ENCODE measurements at regions not wholly inside any gene's neighbourhood (a gene's known extent, or its start where the extent isn't known, plus 50 kb on each side); places are given as distances from the start of the nearest gene placed in this dataset.

DNA sequence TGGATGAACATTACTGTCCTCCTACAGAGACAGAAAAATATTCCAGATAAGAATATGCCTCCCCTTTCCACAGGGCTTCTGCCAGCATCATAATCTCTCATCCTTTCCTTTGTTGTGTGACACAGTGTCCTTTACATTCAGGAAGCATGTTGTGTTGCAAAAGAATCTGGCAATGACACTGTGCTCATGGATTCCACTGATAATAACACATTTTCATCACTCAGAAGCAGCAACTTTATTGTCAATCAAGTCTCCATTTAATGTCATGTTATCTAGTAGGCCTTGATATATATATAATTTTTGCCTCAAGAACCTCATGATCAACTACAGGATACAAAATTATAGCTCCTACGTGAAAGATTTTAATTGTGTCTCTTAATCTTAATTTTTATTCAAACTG, 833.9 kb downstream of the FSTL5 start:
- no peak for DNase-seq (ENCODE audit: low read depth, low spot score)

DNA sequence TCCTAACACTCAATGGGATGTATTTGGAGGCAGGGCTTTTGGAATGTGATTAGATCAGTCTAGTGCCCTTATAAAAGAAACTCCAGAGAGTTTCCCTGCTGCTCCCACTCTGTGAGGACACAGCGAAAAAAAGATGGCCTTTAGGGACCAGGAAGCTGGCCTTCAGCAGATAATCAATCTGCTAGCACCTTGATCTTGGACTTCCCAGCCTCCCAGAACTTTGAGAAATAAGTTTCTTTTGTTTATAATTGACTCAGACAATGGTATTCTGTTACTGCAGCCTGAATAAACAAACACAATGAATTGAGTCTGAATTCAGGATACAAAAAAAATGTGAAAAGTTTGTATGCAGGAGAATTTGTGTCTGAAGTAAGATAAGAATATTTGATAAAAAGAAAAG, 842.1 kb downstream of the FSTL5 start:
- DNase-seq (ENCODE audit: low read depth, low spot score), result no peak

DNA sequence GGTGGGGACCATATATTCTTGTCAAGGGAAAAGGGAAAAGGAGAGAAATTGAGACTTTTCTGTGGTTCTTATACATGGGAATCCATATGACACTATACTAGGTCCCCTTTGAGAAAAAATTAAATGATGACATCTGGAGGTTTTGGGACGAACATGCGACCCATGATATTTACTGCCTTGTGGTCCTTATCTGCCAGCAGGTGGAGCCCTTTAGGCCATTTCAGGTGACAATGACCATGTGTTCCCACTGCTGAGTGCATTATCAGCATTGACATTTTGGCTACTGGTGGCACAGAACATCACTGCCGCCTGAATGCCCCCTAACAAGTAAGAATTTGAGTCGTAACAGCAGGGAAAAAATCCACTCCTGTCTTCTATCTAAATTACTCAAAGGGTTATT, 843.4 kb downstream of the FSTL5 start:
- DNase-seq (ENCODE audit: low read depth, low spot score), result peak; percentile 18

DNA sequence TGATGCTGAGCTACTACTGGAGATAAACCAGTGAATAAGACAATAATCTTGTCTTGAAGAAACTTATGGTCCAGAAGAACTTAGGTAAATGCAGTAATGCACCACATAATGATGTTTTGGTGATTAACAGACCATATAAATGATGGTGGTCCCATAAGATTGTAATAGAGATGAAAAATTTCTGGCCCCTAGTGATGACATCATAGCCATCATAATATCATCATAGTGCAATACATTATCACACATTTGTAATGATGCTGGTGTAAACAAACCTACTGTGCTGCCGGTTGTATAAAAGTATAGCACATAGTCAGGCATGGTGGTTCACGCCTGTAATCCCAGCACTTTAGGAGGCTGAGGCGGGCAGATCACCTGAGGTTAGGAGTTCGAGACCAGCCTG, 846.8 kb downstream of the FSTL5 start:
- DNase-seq (ENCODE audit: low read depth, low spot score), result no peak

DNA sequence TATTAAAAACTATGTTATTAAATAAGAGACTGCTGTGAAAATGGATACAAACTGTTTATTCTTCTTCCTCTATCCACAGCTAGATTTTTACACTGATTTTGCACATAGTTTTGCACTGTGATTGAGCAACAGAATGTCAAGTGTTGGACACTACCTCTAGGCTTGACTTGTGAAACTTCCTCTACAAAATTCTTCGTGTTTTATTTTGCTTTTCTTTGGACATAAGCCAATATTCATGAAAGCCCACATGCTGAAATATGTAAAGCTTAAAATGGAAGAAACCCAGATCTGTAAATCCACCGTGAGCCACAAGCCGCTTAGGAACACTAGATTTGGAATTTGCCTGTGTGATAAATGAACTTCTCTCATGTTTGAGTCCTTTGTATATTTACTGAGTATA, 849.4 kb downstream of the FSTL5 start:
- no peak for DNase-seq (ENCODE audit: low read depth, low spot score)

DNA sequence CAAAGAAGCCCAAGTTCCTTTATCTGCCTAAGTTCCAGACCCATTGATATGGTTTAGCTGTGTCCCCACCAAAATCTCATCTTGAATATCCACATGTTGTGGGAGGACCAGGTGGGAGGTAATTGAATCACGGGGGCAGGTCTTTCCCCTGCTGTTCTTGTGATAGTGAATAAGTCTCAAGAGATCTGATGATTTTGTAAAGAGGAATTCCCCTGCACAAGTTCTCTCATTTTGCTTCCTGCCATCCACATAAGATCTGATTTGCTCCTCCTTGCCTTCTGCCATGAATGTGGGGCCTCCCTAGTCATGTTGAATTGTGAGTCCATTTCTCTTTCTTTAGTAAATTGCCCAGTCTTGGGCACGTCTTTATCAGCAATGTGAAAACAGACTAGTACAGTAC, 860.2 kb downstream of the FSTL5 start:
- DNase-seq (ENCODE audit: low read depth, low spot score), result no peak

DNA sequence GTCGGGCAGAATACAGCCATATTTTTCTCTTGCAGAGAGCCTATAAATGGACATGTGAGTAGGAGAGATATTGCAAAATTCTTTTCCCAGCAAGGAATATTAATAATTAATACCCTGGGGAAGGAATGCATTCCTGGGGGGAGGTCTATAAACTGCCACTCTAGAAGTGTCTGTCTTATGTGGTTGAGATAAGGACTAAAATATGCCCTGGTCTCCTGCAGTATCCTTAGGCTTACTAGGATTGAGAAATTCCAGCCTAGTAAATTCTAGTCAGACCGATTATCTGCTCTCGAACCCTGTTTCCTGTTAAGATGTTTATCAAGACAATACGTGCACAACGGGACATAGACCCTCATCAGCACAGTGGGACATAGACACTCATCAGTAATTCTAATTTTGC, 872.6 kb downstream of the FSTL5 start:
- DNase-seq (ENCODE audit: low read depth, low spot score), result no peak

DNA sequence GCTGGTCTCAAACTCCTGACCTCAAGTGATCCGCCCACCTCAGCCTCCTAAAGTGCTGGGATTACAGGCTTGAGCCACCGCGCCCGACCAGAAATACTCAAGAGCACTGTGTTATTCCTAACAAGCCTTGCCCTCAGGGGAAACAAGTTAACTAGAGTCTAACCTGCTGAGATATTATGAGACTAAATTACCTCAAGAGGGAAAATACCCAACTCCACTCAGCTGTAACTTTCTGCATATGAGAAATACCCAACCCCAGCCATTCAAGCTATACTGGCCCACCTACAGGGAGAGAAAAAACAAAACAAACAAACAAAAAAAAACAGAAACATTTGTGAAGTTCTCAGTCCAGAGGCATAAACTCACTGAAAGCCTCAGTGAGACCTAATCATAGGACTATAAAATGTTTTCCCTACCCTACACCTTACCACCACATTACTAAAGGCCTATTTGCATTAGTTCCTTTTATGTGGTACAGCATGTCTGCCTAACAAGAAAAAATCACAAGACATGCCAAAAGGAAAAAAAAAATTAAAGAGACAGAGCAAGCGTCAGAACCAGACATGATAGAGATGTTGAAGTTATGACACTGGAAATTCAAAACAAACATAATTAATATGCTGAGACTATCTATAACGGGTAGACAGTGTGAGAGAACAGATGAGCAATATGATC, 876.0 kb downstream of the FSTL5 start:
- DNase-seq (ENCODE audit: low read depth, low spot score), result no peak

DNA sequence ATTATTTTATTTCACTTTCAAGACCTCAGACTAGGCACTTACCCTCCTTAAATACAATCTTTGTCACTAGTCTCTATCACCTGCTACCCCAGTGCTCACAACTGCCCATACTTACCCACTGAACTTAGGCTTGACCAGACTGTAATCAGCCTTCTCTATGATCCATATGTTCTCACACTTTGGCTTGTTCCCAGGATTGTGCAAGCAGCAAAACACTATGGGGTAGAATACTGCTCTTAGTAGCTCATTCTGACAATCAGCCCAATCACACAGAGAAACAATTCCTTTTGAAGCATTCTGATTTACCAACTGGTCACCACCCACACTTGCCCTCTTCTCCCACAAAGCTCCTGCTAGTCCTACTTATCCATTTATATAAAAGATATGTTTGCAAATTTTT, 878.3 kb downstream of the FSTL5 start:
- DNase-seq (ENCODE audit: low read depth, low spot score), result no peak

DNA sequence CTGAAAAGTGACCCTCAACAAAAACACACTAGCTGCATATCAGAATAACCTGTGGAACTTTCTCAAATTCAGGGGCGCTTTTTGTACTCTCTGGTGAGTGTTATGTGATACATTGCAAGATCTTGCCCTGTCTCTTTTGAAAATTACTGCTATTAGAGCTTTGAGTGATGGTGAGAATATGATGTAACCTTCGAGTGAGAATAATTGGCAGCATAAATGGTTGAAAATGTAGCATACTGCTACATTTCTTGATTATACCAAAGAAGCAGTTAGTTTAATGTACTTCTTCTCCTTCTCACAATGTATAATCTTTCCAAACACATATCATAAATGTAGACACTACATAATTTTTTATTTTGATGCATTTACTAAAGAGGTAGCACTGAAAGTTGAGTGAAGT, 882.9 kb downstream of the FSTL5 start:
- no peak for DNase-seq (ENCODE audit: low read depth, low spot score)

DNA sequence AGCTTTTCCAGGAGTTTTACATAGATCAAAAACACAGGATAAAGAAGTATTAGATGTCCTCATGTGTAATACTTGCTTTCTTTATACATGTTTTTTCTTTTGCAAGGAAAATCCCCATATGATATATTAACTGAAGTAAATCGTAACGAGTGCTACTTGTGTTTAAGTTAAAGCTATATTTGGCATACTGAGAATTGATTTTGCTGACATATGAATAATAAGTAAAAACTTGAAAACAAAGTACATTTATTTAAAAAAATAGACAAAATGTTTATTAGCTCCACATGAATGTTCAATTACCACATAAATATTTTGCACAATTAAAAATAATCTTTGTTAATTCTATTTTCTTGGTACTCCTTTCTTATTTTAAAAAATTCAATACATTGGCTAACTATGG, 884.7 kb downstream of the FSTL5 start:
- DNase-seq (ENCODE audit: low read depth, low spot score), result no peak

DNA sequence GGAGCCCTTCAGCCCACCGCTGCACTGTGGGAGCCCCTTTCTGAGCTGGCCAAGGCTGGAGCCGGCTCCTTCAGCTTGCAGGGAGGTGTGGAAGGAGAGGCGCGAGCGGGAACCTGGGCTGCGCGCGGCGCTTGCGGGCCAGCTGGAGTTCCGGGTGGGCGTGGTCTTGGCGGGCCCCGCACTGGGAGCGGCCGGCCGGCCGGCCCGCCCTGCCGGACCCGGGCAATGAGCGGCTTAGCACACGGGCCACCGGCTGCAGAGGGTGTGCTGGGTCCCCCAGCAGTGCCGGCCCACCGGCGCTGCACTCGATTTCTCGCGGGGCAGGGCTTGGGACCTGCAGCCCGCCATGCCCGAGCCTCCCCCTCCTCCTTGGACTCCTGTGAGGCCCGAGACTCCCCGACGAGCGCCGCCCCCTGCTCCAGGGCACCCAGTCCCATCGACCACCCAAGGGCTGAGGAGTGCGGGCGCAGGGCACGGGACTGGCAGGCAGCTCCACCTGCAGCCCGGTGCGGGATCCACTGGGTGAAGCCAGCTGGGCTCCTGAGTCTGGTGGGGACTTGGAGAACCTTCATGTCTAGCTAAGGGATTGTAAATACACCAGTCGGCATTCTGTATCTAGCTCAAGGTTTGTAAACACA, 886.5 kb downstream of the FSTL5 start:
- peak; percentile 52 for DNase-seq (ENCODE audit: low read depth, low spot score)

DNA sequence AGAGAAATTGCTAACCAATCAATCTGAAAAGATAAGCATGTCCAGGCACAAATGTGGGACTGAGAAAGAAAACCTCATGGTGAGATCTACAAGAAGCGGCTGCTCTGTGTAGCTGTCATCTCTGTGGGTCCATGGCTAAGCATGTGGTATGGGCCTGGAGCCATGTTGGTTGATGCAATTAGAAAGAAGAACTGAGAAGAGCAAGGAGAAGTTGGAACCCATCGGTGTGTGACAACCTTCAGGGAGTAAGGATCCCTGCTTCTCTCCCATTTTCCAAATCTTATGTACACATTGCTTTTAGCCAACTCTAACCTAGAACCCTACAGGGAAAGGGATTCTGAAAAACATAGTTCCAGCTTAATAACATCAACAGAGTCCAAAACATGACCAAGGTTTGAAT, 890.2 kb downstream of the FSTL5 start:
- DNase-seq (ENCODE audit: low read depth, low spot score), result no peak

DNA sequence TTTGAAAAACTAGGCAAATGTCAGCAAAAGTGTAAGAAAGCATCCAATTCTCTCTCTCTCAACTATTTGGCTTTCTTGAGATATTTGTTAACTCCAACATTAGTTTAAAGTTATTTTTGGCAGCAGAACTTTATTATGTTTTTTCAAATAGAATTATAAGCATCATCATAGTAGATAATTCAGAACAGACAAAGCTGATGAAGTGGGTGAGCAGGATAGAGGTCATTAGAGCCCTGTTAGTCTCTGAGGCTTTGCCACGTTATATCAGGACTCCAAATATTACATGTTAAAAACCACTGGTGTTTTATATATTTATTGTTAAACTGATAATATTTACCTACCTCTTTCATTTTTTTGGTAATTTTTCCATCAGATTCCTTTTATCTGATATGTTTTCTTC, 903.0 kb downstream of the FSTL5 start:
- DNase-seq (ENCODE audit: low read depth, low spot score), result no peak

DNA sequence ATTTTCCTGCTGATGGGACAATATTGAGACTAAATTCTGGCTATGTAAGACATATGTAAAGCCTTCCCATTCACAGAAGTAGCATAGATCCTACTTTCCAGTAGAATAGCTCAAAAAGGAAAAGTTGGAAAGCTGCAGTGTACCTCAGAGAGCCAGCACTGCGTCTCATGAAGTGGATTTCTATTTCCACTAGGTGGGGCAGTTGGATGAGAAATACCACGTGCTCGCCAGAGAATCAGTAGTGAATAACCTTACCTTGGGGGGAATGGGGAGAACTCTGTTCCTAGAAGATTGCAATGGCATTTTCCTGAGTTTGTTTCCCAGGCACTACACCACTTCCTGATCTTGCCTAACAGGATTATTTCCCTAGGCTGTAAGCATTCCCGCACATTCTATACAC, 907.1 kb downstream of the FSTL5 start:
- DNase-seq (ENCODE audit: low read depth, low spot score), result no peak

DNA sequence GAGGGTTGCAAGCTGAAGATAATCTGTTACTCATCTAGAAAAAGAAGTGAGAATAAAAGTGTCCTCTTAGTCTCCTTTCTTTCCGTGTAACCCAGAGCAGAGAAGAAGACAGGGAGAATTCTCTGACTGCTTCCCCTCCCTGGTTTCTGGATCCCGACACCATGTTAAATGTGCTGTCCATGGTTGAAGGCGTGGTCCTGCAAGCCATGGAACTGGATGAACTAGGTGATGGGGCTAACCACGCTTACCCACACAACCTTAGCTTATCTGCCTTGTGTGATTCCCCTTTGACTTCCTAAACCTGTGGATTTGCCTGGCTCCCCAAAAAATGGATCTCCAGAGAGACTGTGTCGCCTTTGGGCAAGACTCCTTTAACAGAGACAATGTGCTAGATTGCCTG, 907.6 kb downstream of the FSTL5 start:
- DNase-seq (ENCODE audit: low read depth, low spot score), result no peak

DNA sequence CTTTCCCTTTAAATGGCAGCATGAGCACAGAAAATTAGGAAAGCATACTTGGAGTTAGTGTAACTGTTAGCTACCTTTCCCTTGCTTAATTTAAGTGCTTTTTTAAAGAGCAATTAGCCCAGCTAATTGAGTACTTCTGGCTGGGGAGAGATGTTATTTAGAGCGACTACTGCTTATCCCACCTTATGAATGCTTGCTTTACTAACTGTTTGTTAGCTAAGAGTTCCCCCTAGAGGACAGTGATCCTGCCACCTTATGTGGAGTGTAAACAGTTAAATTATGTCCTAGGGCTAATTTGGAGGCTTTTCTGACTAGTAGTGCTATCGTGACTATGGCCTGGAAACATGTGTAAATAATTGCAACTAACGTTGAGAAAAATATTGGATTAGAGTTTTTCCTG, 909.4 kb downstream of the FSTL5 start:
- no peak for DNase-seq (ENCODE audit: low read depth, low spot score)

DNA sequence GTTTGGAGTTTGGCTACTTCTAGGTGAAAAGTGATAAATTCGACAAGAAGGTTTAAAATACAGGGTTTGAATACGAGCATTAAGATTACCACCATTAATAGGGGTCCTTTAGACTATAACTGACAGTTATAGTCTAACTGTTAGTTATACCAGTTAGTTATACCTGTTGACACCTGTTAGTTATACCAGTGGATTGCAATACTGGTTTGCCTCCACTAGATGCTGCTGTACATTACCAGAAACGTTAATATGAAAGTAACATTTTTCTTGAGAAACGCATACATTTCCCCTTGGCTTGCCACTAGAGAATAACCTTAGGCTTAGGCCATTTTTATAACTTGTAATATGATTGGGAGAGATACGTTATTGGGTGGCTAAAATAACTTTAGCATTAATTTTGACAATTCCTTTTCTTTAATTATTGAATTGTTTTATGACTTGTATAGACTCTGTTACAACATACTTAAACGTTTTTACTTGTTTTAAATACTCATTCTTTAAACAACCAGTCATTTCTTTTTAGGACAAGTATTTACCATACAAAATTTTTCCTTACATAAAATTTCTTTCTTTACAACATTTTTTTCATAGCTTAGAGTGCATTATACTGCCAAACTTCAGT, 911.2 kb downstream of the FSTL5 start:
- DNase-seq (ENCODE audit: low read depth, low spot score), result no peak

DNA sequence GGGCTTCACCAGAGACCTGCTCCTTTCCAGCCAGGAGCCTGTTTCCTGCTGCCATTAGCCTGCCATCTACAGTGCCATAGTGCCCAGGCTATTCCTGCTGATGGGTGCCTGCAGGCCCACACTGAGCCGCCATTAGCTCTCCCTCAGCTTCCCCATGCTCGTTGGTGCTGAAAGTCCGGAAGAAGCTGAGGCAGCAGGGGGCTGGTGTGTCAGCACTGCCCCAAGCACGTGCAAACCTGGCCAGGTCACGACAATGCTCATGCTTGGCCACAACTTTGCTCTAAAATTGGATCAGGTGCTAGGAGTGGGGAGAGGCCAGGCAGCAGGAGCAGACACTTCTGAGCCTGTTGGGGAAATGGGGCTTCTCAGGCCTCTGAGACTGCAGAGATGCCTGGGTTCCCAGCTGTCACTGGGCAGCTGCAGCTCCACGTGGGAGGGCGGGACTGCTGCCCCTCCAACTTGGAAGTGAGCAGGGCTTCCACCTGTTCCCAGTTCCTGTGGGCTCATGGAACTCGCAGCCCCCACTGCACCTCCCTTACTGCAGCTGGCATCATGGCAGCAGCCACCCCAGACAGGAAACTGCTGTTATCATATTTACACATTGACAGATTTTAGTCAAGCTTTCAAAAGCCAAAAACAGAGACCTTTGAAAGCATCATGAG, 913.9 kb downstream of the FSTL5 start:
- no peak for DNase-seq (ENCODE audit: low read depth, low spot score)

DNA sequence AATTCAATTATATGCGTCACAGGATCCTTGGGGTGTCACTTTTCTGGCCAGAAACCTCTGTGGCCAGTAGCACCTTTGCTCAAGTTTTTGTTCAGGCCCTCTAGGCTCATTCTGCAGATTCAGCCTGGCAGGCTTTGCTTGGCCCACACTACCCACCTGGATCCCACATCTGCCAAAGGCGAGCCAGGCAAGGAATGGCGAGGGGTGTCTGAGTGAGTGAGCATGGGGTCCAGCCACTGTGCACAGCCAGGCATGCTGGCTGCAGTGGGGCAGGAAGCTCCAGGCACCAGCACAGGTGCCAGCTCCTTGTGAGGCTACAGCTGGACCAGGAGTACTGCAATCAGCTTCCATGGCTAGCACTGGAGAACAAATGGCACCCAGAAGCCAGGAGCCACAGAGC, 914.9 kb downstream of the FSTL5 start:
- no peak for DNase-seq (ENCODE audit: low read depth, low spot score)

DNA sequence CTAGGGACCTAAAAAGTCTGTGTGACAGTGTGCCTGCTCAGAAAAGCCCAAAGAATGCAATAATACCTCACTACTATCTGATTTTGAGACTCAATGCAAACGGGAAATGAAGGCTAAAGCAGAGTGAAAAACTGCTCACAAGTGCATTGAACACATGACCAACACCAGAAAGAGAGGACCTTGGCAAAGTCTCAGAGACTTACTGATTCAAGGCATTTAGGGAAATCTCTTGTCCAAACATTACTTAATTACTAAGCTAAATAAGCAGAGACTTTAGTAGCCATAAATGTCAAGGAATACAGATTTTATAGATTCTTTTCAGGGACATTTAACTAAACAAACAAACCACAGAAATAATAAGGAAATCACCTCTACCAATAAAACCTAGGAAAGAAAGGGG, 916.0 kb downstream of the FSTL5 start:
- no peak for DNase-seq (ENCODE audit: low read depth, low spot score)

DNA sequence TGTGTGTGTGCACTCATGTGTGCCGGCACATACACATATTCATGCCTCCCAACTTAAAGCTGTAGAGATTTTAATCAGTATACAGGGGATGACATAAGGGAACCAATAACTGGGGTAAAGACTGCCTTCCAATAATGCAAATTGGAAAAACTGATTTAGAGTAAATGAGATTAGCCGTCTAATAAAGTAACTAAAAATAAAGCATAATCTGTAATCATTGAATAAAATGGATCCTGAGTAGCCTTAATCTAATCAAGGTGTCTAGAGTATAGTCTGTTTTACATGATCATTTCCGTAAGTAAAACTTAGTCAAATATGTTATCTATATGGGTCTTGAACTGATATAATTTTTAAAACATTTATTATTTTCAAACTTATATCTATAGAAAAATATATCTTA, 925.8 kb downstream of the FSTL5 start:
- DNase-seq (ENCODE audit: low read depth, low spot score), result no peak

DNA sequence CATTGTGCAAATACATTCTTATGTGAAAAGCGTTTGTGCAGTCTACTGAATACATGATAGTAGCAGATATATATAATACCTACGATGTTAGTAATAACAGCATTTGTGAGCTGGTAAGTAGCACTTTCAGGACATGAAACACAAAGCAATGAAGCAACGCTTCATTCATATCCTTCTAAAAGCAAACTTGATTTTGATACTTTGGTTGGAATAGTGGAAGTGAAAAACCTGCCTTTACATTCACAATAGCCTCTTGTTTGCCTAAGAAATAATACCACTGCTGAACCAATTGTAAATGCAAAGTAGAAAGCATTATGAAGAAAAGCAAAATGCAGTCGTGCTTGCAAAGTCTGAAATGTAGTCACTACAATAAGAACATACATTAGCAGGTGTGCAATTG, 926.3 kb downstream of the FSTL5 start:
- DNase-seq (ENCODE audit: low read depth, low spot score), result no peak
